HG02938 (cell line): ENCODE measurements at regions not wholly inside any gene's neighbourhood (a gene's known extent, or its start where the extent isn't known, plus 50 kb on each side); places are given as distances from the start of the nearest gene placed in this dataset.

Experiments used
- ATAC-seq: cut with Tn5 transposase; IDR thresholded peaks from one replicate; pipeline ENCODE4 v1.9.1; 2021; ENCODE audit warnings: mild to moderate bottlenecking, moderate library complexity; ENCODE audit not compliant: unreplicated experiment

DNA sequence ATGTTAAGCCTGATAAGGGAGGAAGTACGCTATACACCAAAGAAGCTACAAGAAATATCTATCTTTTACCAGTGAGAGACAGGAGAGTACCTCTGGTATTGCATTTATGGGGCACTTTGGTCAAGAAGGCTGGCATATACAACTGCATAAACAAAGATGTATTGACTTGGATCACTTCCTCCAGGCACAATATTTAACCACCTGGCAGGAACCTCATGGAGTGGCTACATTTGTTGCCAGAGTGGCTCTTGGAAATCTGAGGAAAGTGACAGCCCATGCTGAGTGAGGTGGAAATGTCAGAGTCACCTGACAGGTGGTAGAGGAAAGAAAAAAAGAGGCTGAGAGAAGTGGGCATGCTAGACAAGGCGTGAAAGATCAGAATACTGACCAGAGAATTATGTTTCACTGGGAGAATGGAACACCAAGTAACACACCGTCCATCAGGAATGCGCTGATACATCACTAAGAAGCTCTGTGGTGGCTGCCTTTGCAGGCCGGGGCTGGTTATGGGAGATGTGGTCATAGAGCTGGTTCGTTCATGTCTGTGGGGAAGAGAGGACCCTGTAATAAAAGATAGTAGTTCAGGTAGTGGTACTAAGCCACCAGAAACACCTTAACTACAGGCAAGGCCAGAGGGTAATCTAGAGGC lies 61.4 kb upstream of the UFL1 start:
- no peak for ATAC-seq

DNA sequence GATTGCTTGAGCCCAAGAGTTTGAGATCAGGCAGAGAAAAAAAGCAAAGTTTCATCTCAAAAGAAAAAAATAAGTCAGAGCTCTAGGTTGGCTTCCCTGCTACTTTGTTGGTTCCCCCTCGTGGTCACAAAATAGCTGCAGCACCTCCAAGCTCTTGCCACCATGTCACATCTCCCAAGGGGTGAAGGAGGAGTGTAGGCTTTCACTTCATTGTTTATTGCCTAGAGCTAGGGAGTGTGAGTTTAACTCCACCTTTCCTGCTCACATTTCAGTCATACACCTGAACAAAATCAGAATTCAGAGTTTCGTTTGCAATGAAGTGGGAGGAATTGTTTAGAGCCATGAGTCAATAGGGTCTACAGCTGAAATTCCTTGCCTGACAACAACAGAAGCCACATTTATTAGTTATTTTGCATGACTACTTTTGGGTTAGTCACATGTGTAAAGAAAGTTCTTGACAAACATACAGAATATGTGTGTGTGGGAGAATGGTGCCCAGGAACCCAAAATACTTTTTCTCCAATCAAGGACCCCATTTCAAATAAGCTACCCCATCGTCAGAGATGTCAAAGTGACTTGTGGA lies 56.2 kb upstream of the UFL1 start:
- no peak for ATAC-seq

DNA sequence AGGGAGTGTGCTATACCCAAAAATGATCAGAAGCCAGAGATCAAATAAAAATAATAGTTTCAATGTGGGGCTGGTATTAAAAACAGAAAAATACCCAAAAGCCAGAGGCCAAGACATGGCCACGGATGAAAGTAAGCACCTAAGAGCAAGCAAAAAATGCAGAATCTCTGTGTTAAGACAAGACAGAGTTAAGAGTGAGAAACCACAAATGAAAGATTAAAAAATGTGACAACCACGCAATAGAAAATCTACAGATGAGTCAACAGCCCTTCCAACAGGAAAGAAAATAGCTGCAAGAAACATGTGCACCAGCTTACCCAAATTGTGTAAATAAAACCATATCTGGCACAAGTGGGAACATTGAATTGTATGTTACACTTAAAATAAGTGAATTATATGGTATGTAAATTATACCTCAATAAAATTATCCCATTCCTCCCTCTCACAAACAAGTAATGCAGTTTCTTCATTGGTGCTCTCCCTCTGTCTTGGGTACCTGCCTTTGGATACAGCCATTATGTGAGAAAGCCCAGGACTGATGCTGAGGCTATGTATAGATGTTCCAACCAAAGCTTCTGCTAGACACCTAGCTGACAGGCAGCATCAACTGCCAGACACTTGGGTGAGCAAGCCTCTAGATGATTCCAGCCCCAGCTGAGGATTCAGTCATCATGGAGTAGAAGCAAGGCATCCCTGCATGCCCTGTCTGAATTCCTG lies 55.3 kb upstream of the UFL1 start:
- peak; percentile 78 for ATAC-seq

DNA sequence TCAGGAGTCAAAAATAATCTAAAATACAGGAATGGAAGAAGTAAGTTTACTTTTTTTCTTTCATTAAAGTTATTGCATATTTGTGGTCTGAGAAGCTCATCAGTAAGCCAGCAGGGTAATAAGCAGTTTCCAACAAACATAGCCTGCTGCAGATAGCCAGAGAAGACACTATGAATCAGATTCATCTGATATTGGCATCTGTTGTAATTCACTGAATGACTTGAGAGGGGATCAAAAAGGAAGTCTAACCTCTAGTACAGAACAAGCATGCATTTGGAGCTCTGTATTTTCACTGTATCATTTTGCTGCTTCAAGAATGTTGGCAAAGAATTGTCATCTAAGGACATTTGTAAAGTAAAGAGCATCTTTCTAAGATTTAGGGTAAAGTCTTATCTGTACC lies 53.8 kb upstream of the UFL1 start:
- ATAC-seq: no peak

DNA sequence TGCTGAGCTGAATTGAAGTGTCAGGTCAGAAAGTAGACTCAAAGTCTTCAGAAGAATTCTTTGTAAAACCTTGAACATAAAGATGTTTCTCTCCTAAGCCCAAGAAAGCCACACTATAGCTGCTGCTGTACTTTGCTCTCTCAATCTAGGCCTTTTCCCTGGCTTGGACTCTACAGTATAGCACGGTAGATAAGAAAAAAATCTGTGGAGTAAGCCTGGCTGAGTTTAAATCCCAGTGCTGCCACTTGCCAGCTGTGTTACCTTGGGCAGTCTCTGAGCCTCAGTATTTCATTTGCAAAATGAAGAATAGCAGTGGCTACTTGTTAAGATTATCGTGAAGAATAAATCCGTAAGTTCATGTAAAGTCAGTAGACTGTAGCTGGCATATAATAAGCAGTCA lies 53.3 kb upstream of the UFL1 start:
- no peak for ATAC-seq

DNA sequence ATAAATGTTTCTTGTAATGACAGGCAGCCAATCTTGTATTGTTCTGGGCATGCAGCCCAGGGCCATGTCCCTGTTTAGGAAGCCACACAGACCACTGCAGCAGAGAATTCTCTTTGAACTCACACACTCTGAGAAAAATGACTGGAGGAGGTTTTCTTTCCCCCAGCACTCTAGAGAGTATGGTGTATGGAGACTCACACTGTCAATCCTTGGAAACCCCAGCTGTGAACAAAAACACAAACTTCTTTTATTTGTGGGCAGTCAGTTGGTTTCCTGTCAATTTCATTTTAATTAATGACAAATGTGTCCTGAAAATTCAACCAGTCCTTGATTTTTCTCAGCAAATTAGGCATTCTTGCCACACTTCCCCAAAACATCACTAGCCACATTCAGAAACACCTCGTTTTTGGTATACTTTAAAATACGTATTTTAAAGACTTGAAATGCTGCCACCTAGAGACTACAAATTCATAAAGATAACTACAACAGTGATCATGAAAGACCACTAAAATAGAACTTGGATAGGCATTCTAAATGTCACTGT lies 52.9 kb upstream of the UFL1 start:
- ATAC-seq: no peak

DNA sequence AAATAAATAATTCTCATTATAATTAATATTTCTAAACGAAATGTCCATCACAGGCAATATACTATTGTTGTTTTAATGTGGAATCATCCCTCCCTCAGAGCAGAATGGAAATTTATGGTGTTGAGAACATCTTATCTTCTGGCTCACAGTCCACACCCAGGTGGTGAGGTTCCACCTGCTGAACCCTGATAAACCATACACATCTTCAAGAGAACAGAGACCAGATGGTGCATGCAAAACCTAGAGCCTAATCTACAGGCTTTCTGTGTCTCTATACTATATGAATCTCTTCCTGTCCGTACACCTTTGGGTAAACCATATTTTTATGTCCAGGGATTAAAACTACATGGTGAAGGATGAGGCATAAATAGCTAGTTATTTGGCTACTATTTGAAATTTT lies 52.3 kb upstream of the UFL1 start:
- ATAC-seq: no peak

DNA sequence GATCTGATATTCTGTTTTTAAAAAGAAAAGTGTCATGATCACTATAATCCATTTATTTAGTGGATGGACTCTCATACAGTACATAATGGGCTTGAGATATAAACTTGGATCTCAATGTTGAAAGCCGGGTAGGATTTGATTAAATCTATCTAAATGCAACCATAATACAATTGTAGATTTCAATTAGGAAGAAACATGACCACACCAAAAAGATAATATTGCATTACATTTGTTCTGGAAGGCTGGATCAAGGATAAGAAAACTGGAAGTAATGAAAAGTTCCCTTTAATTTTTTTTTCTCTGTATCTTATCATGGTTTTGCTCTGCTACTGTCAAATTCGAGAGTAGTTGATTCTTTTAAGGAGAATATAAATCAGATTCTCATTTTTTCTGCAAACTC lies 51.3 kb upstream of the UFL1 start:
- no peak for ATAC-seq
